ENCODE measurements at regions not wholly inside any gene's neighbourhood (a gene's known extent, or its start where the extent isn't known, plus 50 kb on each side); places are given as distances from the start of the nearest gene placed in this dataset.

DNA sequence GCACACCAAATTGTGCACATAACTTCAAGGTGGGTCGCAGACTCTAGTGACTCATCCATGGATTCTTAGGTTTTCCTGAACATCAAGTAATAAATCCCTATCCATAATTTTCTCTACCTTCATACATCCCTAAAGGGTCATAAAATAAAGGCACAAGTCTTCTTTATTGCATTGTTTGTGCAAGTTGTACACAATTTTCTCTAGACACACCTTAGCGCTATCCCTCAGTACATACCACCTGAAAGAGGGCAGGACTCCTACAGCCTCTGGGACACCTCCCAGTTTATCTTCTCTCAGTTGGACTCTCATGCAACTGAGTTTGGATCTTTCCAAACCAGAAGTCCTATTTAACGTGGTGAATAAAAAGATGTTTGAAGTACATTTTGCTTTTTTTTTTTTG is 168.5 kb upstream of the BMP4 start:
- Histone ChIP-seq H4K20me1 (replicated peaks in 1 of 2; ENCODE audit: control insufficient read depth in 1 of 2, insufficient read depth in 2 of 2, low read length in 2 of 2) (no peaks in the 10 kb centered on the region), H2BK120ac (replicated peaks; ENCODE audit: low read depth, low read length) (no peak overlapping the region), H2BK20ac (ENCODE audit: low read length) (no peak overlapping the region), H4K8ac (ENCODE audit: extremely low read depth, insufficient read depth, low read length) (no peak overlapping the region), H3K4me2 (ENCODE audit: insufficient read depth in 1 of 2, low read depth in 2 of 2, low read length in 2 of 2) (no peak overlapping the region), H2BK5ac (ENCODE audit: low read depth, low read length) (no peak overlapping the region), H3K18ac (ENCODE audit: extremely low read depth, low read length) (no peak overlapping the region), H3K9ac (replicated peaks in 1 of 4; ENCODE audit: extremely low read depth in 1 of 4, low read depth in 3 of 4, low read length in 3 of 4) (no peak overlapping the region), H2AK5ac (ENCODE audit: low read depth, low read length) (no peak overlapping the region), H3K4me1 (replicated peaks in 1 of 4; ENCODE audit: control insufficient read depth in 3 of 4, insufficient read depth in 4 of 4, low read length in 3 of 4) (no peaks in the 10 kb centered on the region), H3K79me2 (ENCODE audit: control insufficient read depth in 1 of 2, insufficient read depth in 2 of 2, low read length in 2 of 2) (no peaks in the 10 kb centered on the region), H3K4ac (replicated peaks; ENCODE audit: insufficient read length, low read depth, low read length) (no peak overlapping the region), H2BK15ac (ENCODE audit: low read length) (no peak overlapping the region), H3K4me3 (ENCODE audit: extremely low read depth in 1 of 4, insufficient read depth in 2 of 4, low read depth in 3 of 4, low read length in 4 of 4) (no peak overlapping the region), H3K23ac (ENCODE audit: insufficient read length) (no peak overlapping the region), H3K27me3 (replicated peaks in 1 of 4; ENCODE audit: control insufficient read depth in 3 of 4, extremely low read depth in 1 of 4, insufficient read depth in 3 of 4, low read length in 3 of 4) (no peaks in the 10 kb centered on the region), H3K56ac (replicated peaks; ENCODE audit: insufficient read length, low read depth, low read length) (no peak overlapping the region), H3K79me1 (ENCODE audit: low read depth, low read length) (no peaks in the 10 kb centered on the region), H4K91ac (replicated peaks; ENCODE audit: insufficient read length, low read length) (no peak overlapping the region), H3K9me3 (ENCODE audit: insufficient read depth in 2 of 2, low read depth in 1 of 2, low read length in 1 of 2) (no peaks in the 10 kb centered on the region), H4K5ac (ENCODE audit: insufficient read length, low read depth, low read length) (no peak overlapping the region), H2BK12ac (ENCODE audit: low read depth, low read length) (no peak overlapping the region), H3K23me2 (ENCODE audit: low read depth, low read length) (no peaks in the 10 kb centered on the region), H3K14ac (ENCODE audit: insufficient read length) (no peak overlapping the region), H3K27ac (ENCODE audit: low read depth, low read length) (no peak overlapping the region), H3K36me3 (ENCODE audit: control insufficient read depth in 2 of 4, insufficient read depth in 4 of 4, low read length in 3 of 4) (no peaks in the 10 kb centered on the region), H2AFZ (ENCODE audit: low read length) (no peak overlapping the region)
- ChIA-PET CTCF (ENCODE audit: partially characterized antibody) (interaction anchor here (0.7 kb wide), 2 partner anchors 202 to 1293 kb away, joined by 3 read pairs; no protein-coding TSS in a partner anchor), POLR2A (ENCODE audit: partially characterized antibody) (no interaction called here)
- TF ChIP-seq RFX5 (IDR thresholded peaks at IDR 0.05; ENCODE audit: borderline replicate concordance, low read depth, low read length): no peak
- DNase-seq (ENCODE audit: low read depth in 1 of 2, low spot score in 2 of 2): no peak
- no peak for FAIRE-seq
- WGBS, 2 experiments (ENCODE audit: extremely low coverage in 1 of 2, insufficient coverage in 1 of 2, insufficient read length in 1 of 2, insufficient replicate concordance in 2 of 2, low coverage in 1 of 2, low lambda C conversion rate in 2 of 2, missing lambda C conversion rate in 1 of 2): 92% methylated on average over 3 of the region's 3 CpGs; no CpG with 5 or more reads in 1 of the 2 experiments
